H1 (cell line): ENCODE measurements at regions not wholly inside any gene's neighbourhood (a gene's known extent, or its start where the extent isn't known, plus 50 kb on each side); places are given as distances from the start of the nearest gene placed in this dataset.

ENCODE experiments used
- JUN ChIP-seq: IDR thresholded peaks from 2 replicates; pipeline ENCODE4 v1.6.1; 2011; ENCODE audit warnings: low read depth, mild to moderate bottlenecking, improper control_type of control experiment, low read length
- POU5F1 ChIP-seq: IDR thresholded peaks from 2 replicates; pipeline ENCODE4 v1.6.1; 2011; ENCODE audit warnings: low read depth, mild to moderate bottlenecking, low read length, moderate library complexity
- RFX5 ChIP-seq: IDR thresholded peaks from 2 replicates; pipeline ENCODE4 v1.6.1; 2011; ENCODE audit warnings: low read depth, low read length, improper control_type of control experiment, borderline replicate concordance
- SIN3A ChIP-seq, 2 experiments: IDR thresholded peaks in 1 of 2; conservative IDR thresholded peaks in 1 of 2; 2 replicates each; pipeline ENCODE4 v1.6.1; 2011 to 2012; ENCODE audit warnings: low read length in 2 of 2, improper control_type of control experiment in 1 of 2, low read depth in 1 of 2, mild to moderate bottlenecking in 1 of 2
- YY1 ChIP-seq: IDR thresholded peaks from 2 replicates; pipeline ENCODE4 v1.6.1; 2011; ENCODE audit warnings: low read depth, mild to moderate bottlenecking, low read length

DNA sequence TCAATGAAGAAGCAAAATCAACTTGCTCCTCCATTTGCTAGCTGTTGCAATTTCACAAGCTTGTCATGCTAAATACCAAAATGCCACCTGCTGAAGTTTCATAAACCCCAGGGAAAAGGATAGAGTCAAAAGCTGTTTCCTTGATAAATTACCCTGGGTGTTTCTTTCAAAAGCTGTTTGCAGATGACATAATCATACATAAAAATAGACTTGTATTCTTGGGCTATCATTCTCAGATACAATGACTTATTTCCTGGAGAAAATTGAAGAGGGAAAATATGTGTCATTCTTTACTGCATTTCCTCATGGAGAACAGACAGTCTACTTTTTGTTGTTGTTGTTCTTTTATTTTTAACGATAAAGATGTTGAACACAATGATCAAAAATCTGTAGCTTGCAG is 119.2 kb downstream of the GALC start (continued):
- TF ChIP-seq RFX5 (no peak), SIN3A (conservative IDR thresholded peaks at IDR 0.05 in 1 of 2, IDR thresholded peaks at IDR 0.05 in 1 of 2; ENCODE audit: low read depth in 1 of 2, low read length in 2 of 2) (no peak), YY1 (no peak), POU5F1 (no peak), JUN (no peak)
